Tibial nerve (tissue), 4 donors: ENCODE measurements at regions not wholly inside any gene's neighbourhood (a gene's known extent, or its start where the extent isn't known, plus 50 kb on each side); places are given as distances from the start of the nearest gene placed in this dataset.

Experiments used
- DNase-seq, 2 donors: peaks; one replicate each; pipeline ENCODE4 v3.0.0-alpha.2; 2019; ENCODE audit warnings: low spot score in 2 of 2
- H3K27ac ChIP-seq, 4 donors: fragments of 200-600 bp; sonication (generic) in 3 of 4; one replicate each; pipeline ENCODE4 v1.5.1; 2017 to 2019; ENCODE audit warnings: mild to moderate bottlenecking in 1 of 4
- H3K27me3 ChIP-seq, 2 donors: fragments of 200-600 bp; sonication (generic) in 1 of 2; one replicate each; pipeline versions ENCODE4 v1.5.1 to v1.6.0; 2017 to 2019
- H3K36me3 ChIP-seq, 3 donors: fragments of 200-600 bp; sonication (generic); one replicate each; pipeline ENCODE4 v1.5.1; 2018 to 2019
- H3K4me1 ChIP-seq, 4 donors: fragments of 200-600 bp; sonication (generic) in 3 of 4; one replicate each; pipeline ENCODE4 v1.5.1; 2017 to 2019
- H3K4me3 ChIP-seq, 4 donors: fragments of 200-600 bp; sonication (generic) in 3 of 4; one replicate each; pipeline ENCODE4 v1.5.1; 2017 to 2019; ENCODE audit warnings: mild to moderate bottlenecking in 1 of 4, moderate library complexity in 1 of 4
- H3K9me3 ChIP-seq, 4 donors: fragments of 200-600 bp; sonication (generic) in 3 of 4; one replicate each; pipeline ENCODE4 v1.5.1; 2017 to 2019
- EP300 ChIP-seq, 2 donors: sonication (generic); formaldehyde crosslinking; IDR thresholded peaks; one replicate each; pipeline ENCODE4 v1.6.1; 2017; ENCODE audit warnings: antibody characterized with exemption in 2 of 2, mild to moderate bottlenecking in 1 of 2
- POLR2A ChIP-seq, 2 donors: fragments of 450-650 bp; IDR thresholded peaks; one replicate each; pipeline ENCODE4 v1.6.1; 2017; ENCODE audit warnings: antibody characterized with exemption in 2 of 2, mild to moderate bottlenecking in 2 of 2, moderate library complexity in 2 of 2
- WGBS, 2 donors: methylation state at CpG; one replicate each; pipeline ENCODE4 v1.1.5; 2018; 5-methylcytosine and 5-hydroxymethylcytosine counted together
- TF ChIP-seq, protein P1 (sequence below), 5 experiments: fragments of 200-600 bp in 3 of 5; fragments of 450-650 bp in 2 of 5; sonication (generic) in 3 of 5; IDR thresholded peaks; one replicate each; pipeline ENCODE4 v1.5.1; 2016 to 2019; ENCODE audit warnings: antibody characterized with exemption in 5 of 5, mild to moderate bottlenecking in 3 of 5, moderate library complexity in 2 of 5

GRCh38 chr11:114890038-114890437 is 211.7 kb downstream of the NXPE2 start:
- Histone ChIP-seq H3K9me3 (peaks cover 0 to 10% (median 0%) of the 10 kb centered on the region in 4 donors), H3K4me1 (no peaks in the 10 kb centered on the region), H3K36me3 (no peaks in the 10 kb centered on the region), H3K27ac (no peak overlapping the region), H3K4me3 (no peak overlapping the region), H3K27me3 (no peaks in the 10 kb centered on the region)
- 44 to 46% methylated on average over 8 of the region's 8 CpGs for WGBS, 2 donors
- DNase-seq = no peak
- no peak for TF ChIP-seq POLR2A (IDR thresholded peaks at IDR 0.05)
- TF ChIP-seq EP300 (IDR thresholded peaks at IDR 0.05) = no peak
- TF ChIP-seq, protein P1, sequence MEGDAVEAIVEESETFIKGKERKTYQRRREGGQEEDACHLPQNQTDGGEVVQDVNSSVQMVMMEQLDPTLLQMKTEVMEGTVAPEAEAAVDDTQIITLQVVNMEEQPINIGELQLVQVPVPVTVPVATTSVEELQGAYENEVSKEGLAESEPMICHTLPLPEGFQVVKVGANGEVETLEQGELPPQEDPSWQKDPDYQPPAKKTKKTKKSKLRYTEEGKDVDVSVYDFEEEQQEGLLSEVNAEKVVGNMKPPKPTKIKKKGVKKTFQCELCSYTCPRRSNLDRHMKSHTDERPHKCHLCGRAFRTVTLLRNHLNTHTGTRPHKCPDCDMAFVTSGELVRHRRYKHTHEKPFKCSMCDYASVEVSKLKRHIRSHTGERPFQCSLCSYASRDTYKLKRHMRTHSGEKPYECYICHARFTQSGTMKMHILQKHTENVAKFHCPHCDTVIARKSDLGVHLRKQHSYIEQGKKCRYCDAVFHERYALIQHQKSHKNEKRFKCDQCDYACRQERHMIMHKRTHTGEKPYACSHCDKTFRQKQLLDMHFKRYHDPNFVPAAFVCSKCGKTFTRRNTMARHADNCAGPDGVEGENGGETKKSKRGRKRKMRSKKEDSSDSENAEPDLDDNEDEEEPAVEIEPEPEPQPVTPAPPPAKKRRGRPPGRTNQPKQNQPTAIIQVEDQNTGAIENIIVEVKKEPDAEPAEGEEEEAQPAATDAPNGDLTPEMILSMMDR (IDR thresholded peaks at IDR 0.05) = no peak

- Histone ChIP-seq H3K9me3 (peaks cover 0 to 10% (median 0%) of the 10 kb centered on the region in 4 donors), H3K4me3 (no peak overlapping the region), H3K4me1 (no peaks in the 10 kb centered on the region), H3K27ac (no peak overlapping the region), H3K36me3 (no peaks in the 10 kb centered on the region), H3K27me3 (no peaks in the 10 kb centered on the region)
- no peak for DNase-seq
- WGBS, 2 donors = 56% methylated on average over 1 of the region's 1 CpG
- TF ChIP-seq EP300 (IDR thresholded peaks at IDR 0.05) (no peak), POLR2A (IDR thresholded peaks at IDR 0.05) (no peak)
- TF ChIP-seq, protein P1 (IDR thresholded peaks at IDR 0.05) = no peak
These were observed 213.6 kb downstream of the NXPE2 start for GRCh38 chr11:114891911-114892310.

- Histone ChIP-seq H3K27me3 (no peaks in the 10 kb centered on the region), H3K36me3 (no peaks in the 10 kb centered on the region), H3K27ac (no peak overlapping the region), H3K9me3 (peaks cover 0 to 10% (median 0%) of the 10 kb centered on the region in 4 donors), H3K4me3 (no peak overlapping the region), H3K4me1 (no peaks in the 10 kb centered on the region)
- DNase-seq = no peak
- WGBS, 2 donors = 76 to 88% methylated on average over 3 of the region's 3 CpGs
- TF ChIP-seq, protein P1 (IDR thresholded peaks at IDR 0.05) = no peak
These were observed 214.3 kb downstream of the NXPE2 start for GRCh38 chr11:114892381-114893197.

- no peak overlapping the region for H3K4me3 ChIP-seq
- H3K27me3 ChIP-seq = no peaks in the 10 kb centered on the region
- peaks cover 0 to 10% (median 0%) of the 10 kb centered on the region in 4 donors for H3K9me3 ChIP-seq
- DNase-seq = no peak
- TF ChIP-seq, protein P1 (IDR thresholded peaks at IDR 0.05) = no peak
- no peak for TF ChIP-seq EP300 (IDR thresholded peaks at IDR 0.05)
- TF ChIP-seq POLR2A (IDR thresholded peaks at IDR 0.05) = no peak
- H3K4me1 ChIP-seq = no peaks in the 10 kb centered on the region
- no peaks in the 10 kb centered on the region for H3K36me3 ChIP-seq
- no peak overlapping the region for H3K27ac ChIP-seq
- WGBS, 2 donors = 79 to 87% methylated on average over 5 of the region's 5 CpGs
These were observed 215.0 kb downstream of the NXPE2 start for GRCh38 chr11:114893329-114893728.

DNA sequence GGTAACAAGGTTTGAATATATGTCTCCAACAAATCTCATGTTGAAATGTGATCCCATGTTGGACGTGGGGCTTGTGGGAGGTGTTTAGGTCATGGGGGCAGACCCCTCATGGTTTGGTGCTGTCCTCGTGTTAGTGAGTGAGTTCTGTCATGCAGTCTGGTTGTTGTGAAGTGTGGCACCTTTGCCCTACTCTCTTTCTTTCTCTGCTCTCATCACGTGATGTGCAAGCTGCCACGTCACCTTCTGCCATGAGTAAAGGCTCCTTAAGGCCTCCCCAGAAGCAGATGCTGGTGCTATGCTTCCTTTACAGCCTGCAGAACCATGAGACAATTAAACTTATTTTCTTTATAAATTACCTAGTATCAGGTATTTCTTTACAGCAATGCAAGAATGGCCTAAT is 218.3 kb downstream of the NXPE2 start:
- no peak for DNase-seq
- TF ChIP-seq, protein P1 (IDR thresholded peaks at IDR 0.05) = no peak
- TF ChIP-seq EP300 (IDR thresholded peaks at IDR 0.05) (no peak), POLR2A (IDR thresholded peaks at IDR 0.05) (no peak)
- WGBS, 2 donors = 54 to 67% methylated on average over 4 of the region's 4 CpGs
- Histone ChIP-seq H3K9me3 (peaks cover 0 to 27% (median 0%) of the 10 kb centered on the region in 4 donors), H3K27me3 (no peaks in the 10 kb centered on the region), H3K27ac (no peak overlapping the region), H3K4me3 (no peak overlapping the region), H3K4me1 (no peaks in the 10 kb centered on the region), H3K36me3 (no peaks in the 10 kb centered on the region)
